HEK293 (cell line): ENCODE measurements at regions not wholly inside any gene's neighbourhood (a gene's known extent, or its start where the extent isn't known, plus 50 kb on each side); places are given as distances from the start of the nearest gene placed in this dataset.

Source experiments
- KLF1 ChIP-seq: fragments of 450-650 bp; formaldehyde crosslinking; IDR thresholded peaks from 2 replicates; pipeline ENCODE4 v1.5.1; 2016; ENCODE audit warnings: missing biosample characterization, missing genetic modification characterization
- KLF16 ChIP-seq: fragments of 450-650 bp; formaldehyde crosslinking; IDR thresholded peaks from 2 replicates; pipeline ENCODE4 v1.5.1; 2017; ENCODE audit warnings: missing biosample characterization, missing genetic modification characterization
- KLF9 ChIP-seq: fragments of 450-650 bp; formaldehyde crosslinking; IDR thresholded peaks from 2 replicates; pipeline ENCODE4 v1.5.1; 2016; ENCODE audit warnings: missing biosample characterization, missing genetic modification characterization, low read depth
- OSR2 ChIP-seq: fragments of 450-650 bp; formaldehyde crosslinking; IDR thresholded peaks from 2 replicates; pipeline ENCODE4 v1.5.1; 2016; ENCODE audit warnings: missing biosample characterization, missing genetic modification characterization
- SALL2 ChIP-seq: fragments of 450-650 bp; formaldehyde crosslinking; IDR thresholded peaks from 2 replicates; pipeline ENCODE4 v1.5.0; 2017; ENCODE audit warnings: missing biosample characterization, mild to moderate bottlenecking, missing genetic modification characterization, borderline replicate concordance
- SCRT2 ChIP-seq: fragments of 450-650 bp; formaldehyde crosslinking; IDR thresholded peaks from 2 replicates; pipeline ENCODE4 v1.5.1; 2016; ENCODE audit warnings: missing biosample characterization, missing genetic modification characterization
- YY2 ChIP-seq: fragments of 450-650 bp; formaldehyde crosslinking; IDR thresholded peaks from 2 replicates; pipeline ENCODE4 v1.5.1; 2016; ENCODE audit warnings: missing biosample characterization, missing genetic modification characterization
- ZFHX2 ChIP-seq: fragments of 450-650 bp; formaldehyde crosslinking; conservative IDR thresholded peaks from 2 replicates; pipeline ENCODE4 v1.5.1; 2016; ENCODE audit warnings: missing biosample characterization, missing genetic modification characterization
- ZNF404 ChIP-seq: fragments of 450-650 bp; formaldehyde crosslinking; IDR thresholded peaks from 2 replicates; pipeline ENCODE4 v1.5.1; 2017; ENCODE audit warnings: missing biosample characterization, missing genetic modification characterization
- ZNF433 ChIP-seq: fragments of 450-650 bp; formaldehyde crosslinking; IDR thresholded peaks from 2 replicates; pipeline ENCODE4 v1.5.1; 2016; ENCODE audit warnings: missing biosample characterization, missing genetic modification characterization, low read depth
- ZNF501 ChIP-seq: fragments of 450-650 bp; formaldehyde crosslinking; IDR thresholded peaks from 2 replicates; pipeline ENCODE4 v1.5.1; 2016; ENCODE audit warnings: missing biosample characterization, missing genetic modification characterization
- ZNF530 ChIP-seq: fragments of 450-650 bp; formaldehyde crosslinking; IDR thresholded peaks from 2 replicates; pipeline ENCODE4 v1.5.1; 2016; ENCODE audit warnings: low read depth, missing biosample characterization, missing genetic modification characterization
- ZNF549 ChIP-seq: fragments of 450-650 bp; IDR thresholded peaks from 2 replicates; pipeline ENCODE4 v1.5.1; 2018; ENCODE audit warnings: missing biosample characterization, missing genetic modification characterization, mild to moderate bottlenecking, inconsistent platforms, moderate library complexity
- ZNF624 ChIP-seq: fragments of 450-650 bp; formaldehyde crosslinking; IDR thresholded peaks from 2 replicates; pipeline ENCODE4 v1.5.1; 2017; ENCODE audit warnings: missing biosample characterization, missing genetic modification characterization
- ZNF747 ChIP-seq: fragments of 450-650 bp; formaldehyde crosslinking; IDR thresholded peaks from 2 replicates; pipeline ENCODE4 v1.5.1; 2016; ENCODE audit warnings: missing biosample characterization, missing genetic modification characterization
- TF ChIP-seq, protein P1 (sequence below): fragments of 450-650 bp; formaldehyde crosslinking; IDR thresholded peaks from 2 replicates; pipeline ENCODE4 v1.5.1; 2017; ENCODE audit warnings: missing biosample characterization, missing genetic modification characterization
- TF ChIP-seq, protein P2 (sequence below): fragments of 450-650 bp; IDR thresholded peaks from 2 replicates; pipeline ENCODE4 v1.5.1; 2018; ENCODE audit warnings: missing biosample characterization, missing genetic modification characterization
- TF ChIP-seq, protein P3 (sequence below): sonication (generic); formaldehyde crosslinking; IDR thresholded peaks from 2 replicates; pipeline ENCODE4 v1.8.1; 2022; ENCODE audit warnings: mild to moderate bottlenecking, moderate library complexity, missing genetic modification reagents
- TF ChIP-seq, protein P4 (sequence below): fragments of 450-650 bp; formaldehyde crosslinking; IDR thresholded peaks from 2 replicates; pipeline ENCODE4 v1.5.1; 2016; ENCODE audit warnings: missing biosample characterization, missing genetic modification characterization

DNA sequence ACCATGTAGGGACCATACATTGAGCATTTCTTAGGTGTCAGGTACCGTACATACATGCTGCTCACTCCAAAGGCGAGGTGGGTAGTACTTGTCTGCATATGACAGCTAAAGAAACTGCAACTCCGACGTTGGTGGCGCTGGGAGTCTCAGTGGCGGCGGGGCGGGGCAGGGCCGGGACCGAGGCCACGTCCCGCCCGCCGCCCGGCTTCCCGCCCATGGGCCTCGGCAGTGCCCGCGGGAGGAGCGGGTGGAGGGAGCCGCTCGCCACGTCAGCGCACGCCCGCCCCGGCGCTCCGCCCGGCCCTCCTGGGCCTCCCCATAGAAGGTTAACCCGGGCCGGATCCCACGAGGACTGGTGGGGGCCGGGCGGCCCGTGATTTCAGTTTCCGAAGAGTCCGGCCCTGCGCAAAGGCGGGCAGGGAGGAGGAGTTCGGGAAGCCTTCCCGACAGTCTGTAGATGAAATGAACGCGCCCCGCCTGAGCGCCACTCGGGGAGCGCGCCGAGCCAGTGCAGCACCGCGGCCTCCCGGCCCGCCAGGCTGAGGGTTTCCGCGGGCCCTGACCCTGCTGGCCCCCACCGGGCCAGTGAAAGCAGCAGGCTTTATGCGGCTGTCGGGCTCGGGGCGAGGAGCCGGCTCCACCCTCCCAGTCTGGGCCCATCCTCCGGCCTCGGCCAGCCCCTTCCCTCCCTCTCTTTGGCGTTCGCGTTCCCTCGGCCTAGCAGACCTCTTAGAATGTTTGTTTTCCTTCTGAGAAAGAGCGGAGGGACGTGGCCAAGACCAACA, 119.9 kb upstream of the JUN start (continued):
- TF ChIP-seq, protein P1, sequence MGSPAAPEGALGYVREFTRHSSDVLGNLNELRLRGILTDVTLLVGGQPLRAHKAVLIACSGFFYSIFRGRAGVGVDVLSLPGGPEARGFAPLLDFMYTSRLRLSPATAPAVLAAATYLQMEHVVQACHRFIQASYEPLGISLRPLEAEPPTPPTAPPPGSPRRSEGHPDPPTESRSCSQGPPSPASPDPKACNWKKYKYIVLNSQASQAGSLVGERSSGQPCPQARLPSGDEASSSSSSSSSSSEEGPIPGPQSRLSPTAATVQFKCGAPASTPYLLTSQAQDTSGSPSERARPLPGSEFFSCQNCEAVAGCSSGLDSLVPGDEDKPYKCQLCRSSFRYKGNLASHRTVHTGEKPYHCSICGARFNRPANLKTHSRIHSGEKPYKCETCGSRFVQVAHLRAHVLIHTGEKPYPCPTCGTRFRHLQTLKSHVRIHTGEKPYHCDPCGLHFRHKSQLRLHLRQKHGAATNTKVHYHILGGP (tag by site-specific recombination) = no peak
- TF ChIP-seq, protein P2, sequence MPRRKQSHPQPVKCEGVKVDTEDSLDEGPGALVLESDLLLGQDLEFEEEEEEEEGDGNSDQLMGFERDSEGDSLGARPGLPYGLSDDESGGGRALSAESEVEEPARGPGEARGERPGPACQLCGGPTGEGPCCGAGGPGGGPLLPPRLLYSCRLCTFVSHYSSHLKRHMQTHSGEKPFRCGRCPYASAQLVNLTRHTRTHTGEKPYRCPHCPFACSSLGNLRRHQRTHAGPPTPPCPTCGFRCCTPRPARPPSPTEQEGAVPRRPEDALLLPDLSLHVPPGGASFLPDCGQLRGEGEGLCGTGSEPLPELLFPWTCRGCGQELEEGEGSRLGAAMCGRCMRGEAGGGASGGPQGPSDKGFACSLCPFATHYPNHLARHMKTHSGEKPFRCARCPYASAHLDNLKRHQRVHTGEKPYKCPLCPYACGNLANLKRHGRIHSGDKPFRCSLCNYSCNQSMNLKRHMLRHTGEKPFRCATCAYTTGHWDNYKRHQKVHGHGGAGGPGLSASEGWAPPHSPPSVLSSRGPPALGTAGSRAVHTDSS = no peak
- TF ChIP-seq, protein P3, sequence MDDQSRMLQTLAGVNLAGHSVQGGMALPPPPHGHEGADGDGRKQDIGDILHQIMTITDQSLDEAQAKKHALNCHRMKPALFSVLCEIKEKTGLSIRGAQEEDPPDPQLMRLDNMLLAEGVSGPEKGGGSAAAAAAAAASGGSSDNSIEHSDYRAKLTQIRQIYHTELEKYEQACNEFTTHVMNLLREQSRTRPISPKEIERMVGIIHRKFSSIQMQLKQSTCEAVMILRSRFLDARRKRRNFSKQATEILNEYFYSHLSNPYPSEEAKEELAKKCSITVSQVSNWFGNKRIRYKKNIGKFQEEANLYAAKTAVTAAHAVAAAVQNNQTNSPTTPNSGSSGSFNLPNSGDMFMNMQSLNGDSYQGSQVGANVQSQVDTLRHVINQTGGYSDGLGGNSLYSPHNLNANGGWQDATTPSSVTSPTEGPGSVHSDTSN (CRISPR knock-in tag) = no peak
- peak; percentile 23; the same call in 1 of the 2 replicates for TF ChIP-seq ZFHX2 (tag by site-specific recombination)
- TF ChIP-seq YY2 (tag by site-specific recombination) = no peak
- no peak for TF ChIP-seq ZNF433 (tag by site-specific recombination)
- TF ChIP-seq ZNF624 = no peak
- no peak for TF ChIP-seq KLF1 (tag by site-specific recombination)
- TF ChIP-seq KLF9 (tag by site-specific recombination) = 0 out of 2 replicates have a peak, but pooled peaks have one; percentile 34
- no peak; the same call in 1 of the 2 replicates for TF ChIP-seq SCRT2 (tag by site-specific recombination)
- TF ChIP-seq ZNF404 (tag by site-specific recombination) = no peak
- TF ChIP-seq KLF16 (tag by site-specific recombination) = peak; percentile 64
- TF ChIP-seq SALL2 (tag by site-specific recombination) = no peak
- TF ChIP-seq ZNF501 (tag by site-specific recombination) = peak; percentile 79
- no peak for TF ChIP-seq ZNF530
- no peak for TF ChIP-seq ZNF549
- TF ChIP-seq, protein P4, sequence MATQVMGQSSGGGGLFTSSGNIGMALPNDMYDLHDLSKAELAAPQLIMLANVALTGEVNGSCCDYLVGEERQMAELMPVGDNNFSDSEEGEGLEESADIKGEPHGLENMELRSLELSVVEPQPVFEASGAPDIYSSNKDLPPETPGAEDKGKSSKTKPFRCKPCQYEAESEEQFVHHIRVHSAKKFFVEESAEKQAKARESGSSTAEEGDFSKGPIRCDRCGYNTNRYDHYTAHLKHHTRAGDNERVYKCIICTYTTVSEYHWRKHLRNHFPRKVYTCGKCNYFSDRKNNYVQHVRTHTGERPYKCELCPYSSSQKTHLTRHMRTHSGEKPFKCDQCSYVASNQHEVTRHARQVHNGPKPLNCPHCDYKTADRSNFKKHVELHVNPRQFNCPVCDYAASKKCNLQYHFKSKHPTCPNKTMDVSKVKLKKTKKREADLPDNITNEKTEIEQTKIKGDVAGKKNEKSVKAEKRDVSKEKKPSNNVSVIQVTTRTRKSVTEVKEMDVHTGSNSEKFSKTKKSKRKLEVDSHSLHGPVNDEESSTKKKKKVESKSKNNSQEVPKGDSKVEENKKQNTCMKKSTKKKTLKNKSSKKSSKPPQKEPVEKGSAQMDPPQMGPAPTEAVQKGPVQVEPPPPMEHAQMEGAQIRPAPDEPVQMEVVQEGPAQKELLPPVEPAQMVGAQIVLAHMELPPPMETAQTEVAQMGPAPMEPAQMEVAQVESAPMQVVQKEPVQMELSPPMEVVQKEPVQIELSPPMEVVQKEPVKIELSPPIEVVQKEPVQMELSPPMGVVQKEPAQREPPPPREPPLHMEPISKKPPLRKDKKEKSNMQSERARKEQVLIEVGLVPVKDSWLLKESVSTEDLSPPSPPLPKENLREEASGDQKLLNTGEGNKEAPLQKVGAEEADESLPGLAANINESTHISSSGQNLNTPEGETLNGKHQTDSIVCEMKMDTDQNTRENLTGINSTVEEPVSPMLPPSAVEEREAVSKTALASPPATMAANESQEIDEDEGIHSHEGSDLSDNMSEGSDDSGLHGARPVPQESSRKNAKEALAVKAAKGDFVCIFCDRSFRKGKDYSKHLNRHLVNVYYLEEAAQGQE (tag by site-specific recombination) = peak; percentile 20
- TF ChIP-seq ZNF747 (tag by site-specific recombination) = no peak
- TF ChIP-seq OSR2 (tag by site-specific recombination) = no peak
- TF ChIP-seq, all 188 proteins: peak for 55
